B cell (primary cell): ENCODE measurements at regions not wholly inside any gene's neighbourhood (a gene's known extent, or its start where the extent isn't known, plus 50 kb on each side); places are given as distances from the start of the nearest gene placed in this dataset.

Experiments used
- ATAC-seq: fragments of 200-7000 bp; cut with Tn5 transposase; one replicate; pipeline ENCODE4 v1.10.0; 2021; ENCODE audit warnings: low read depth, mild to moderate bottlenecking, moderate number of reproducible peaks, moderate library complexity
- CTCF ChIA-PET: fragments of 350-600 bp; sonication (Branson Sonifier 250); formaldehyde crosslinking; loops from one replicate; lab custom pipeline; 2021; ENCODE audit warnings: antibody characterized with exemption, inconsistent platforms; lab: Charles Lee
- POLR2A ChIA-PET: fragments of 350-600 bp; sonication (Branson Sonifier 250); formaldehyde crosslinking; loops from one replicate; lab custom pipeline; 2021; ENCODE audit warnings: antibody characterized with exemption; lab: Charles Lee
- DNase-seq: peaks from one replicate; pipeline ENCODE4 v3.0.0; 2013
- H2AFZ ChIP-seq: 2 replicates; pipeline ENCODE4 v1.6.1; 2012; ENCODE audit warnings: mild to moderate bottlenecking, low read depth, low read length; ENCODE audit not compliant: insufficient read depth, poor library complexity, severe bottlenecking
- H3K27ac ChIP-seq, 2 donors: 1 replicate in 1 of 2; 2 replicates in 1 of 2; pipeline ENCODE4 v1.5.1; 2012 to 2013; ENCODE audit warnings: low read length in 2 of 2, mild to moderate bottlenecking in 2 of 2, moderate library complexity in 1 of 2
- H3K27me3 ChIP-seq, 4 experiments: fragments of 200-600 bp in 1 of 4; sonication (generic) in 1 of 4; replicated peaks in 1 of 4; 1 replicate in 2 of 4; 2 replicates in 2 of 4; pipeline versions ENCODE4 v1.6.1 to v1.7.0; 2013 to 2016; ENCODE audit warnings: low read length in 3 of 4, mild to moderate bottlenecking in 2 of 4, mixed read lengths in 1 of 4, moderate library complexity in 1 of 4; ENCODE audit not compliant: insufficient read depth in 4 of 4, control insufficient read depth in 3 of 4; ENCODE audit errors: control extremely low read depth in 1 of 4
- H3K36me3 ChIP-seq, 2 experiments: replicated peaks in 1 of 2; 1 replicate in 1 of 2; 2 replicates in 1 of 2; pipeline versions ENCODE4 v1.6.1 to v1.7.1; 2013; ENCODE audit warnings: low read length in 1 of 2; ENCODE audit not compliant: insufficient read depth in 2 of 2, control insufficient read depth in 1 of 2; ENCODE audit errors: control extremely low read depth in 1 of 2, extremely low read depth in 1 of 2
- H3K4me1 ChIP-seq, 2 donors: fragments of 200-600 bp in 1 of 2; sonication (generic) in 1 of 2; 1 replicate in 1 of 2; 2 replicates in 1 of 2; pipeline versions ENCODE4 v1.5.1 to v1.6.1; 2013 to 2017; ENCODE audit warnings: low read length in 2 of 2; ENCODE audit not compliant: control insufficient read depth in 2 of 2, insufficient read depth in 2 of 2
- H3K4me2 ChIP-seq: replicated peaks from 2 replicates; pipeline ENCODE3; 2012; ENCODE audit warnings: mild to moderate bottlenecking, low read depth, low read length; ENCODE audit not compliant: poor library complexity, severe bottlenecking
- H3K4me3 ChIP-seq, 5 experiments: fragments of 200-600 bp in 1 of 5; sonication (generic) in 1 of 5; 1 replicate in 3 of 5; 2 replicates in 2 of 5; pipeline versions ENCODE4 v1.5.1 to v1.7.0; 2011 to 2016; ENCODE audit warnings: low read length in 4 of 5, mild to moderate bottlenecking in 4 of 5, low read depth in 2 of 5, control low read depth in 1 of 5, moderate library complexity in 1 of 5; ENCODE audit not compliant: insufficient read depth in 1 of 5; ENCODE audit errors: control extremely low read depth in 1 of 5, extremely low read depth in 1 of 5
- H3K79me2 ChIP-seq: fragments of 200-600 bp; sonication (generic); one replicate; pipeline ENCODE4 v1.6.0; 2016; ENCODE audit warnings: low read length; ENCODE audit not compliant: control insufficient read depth, insufficient read depth
- H3K9ac ChIP-seq: fragments of 200-600 bp; sonication (generic); 2 replicates; pipeline ENCODE4 v1.6.1; 2017; ENCODE audit warnings: mild to moderate bottlenecking, low read length, moderate library complexity
- H3K9me3 ChIP-seq, 3 donors: one replicate each; pipeline versions ENCODE4 v1.6.1 to v1.7.1; 2013; ENCODE audit warnings: low read length in 2 of 3; ENCODE audit not compliant: control insufficient read depth in 2 of 3, insufficient read depth in 1 of 3; ENCODE audit errors: control extremely low read depth in 1 of 3
- H4K20me1 ChIP-seq: 2 replicates; pipeline ENCODE4 v1.6.0; 2012; ENCODE audit warnings: mild to moderate bottlenecking, low read length; ENCODE audit not compliant: insufficient read depth, control insufficient read depth, poor library complexity, severe bottlenecking
- H3K27ac Mint-ChIP-seq: one replicate; pipeline ENCODE4 v1.8.0; 2021; ENCODE audit warnings: mixed read lengths
- H3K27me3 Mint-ChIP-seq: one replicate; pipeline ENCODE4 v1.8.0; 2021; ENCODE audit warnings: mixed read lengths
- H3K4me1 Mint-ChIP-seq: one replicate; pipeline ENCODE4 v1.8.0; 2021; ENCODE audit warnings: mixed read lengths
- H3K4me3 Mint-ChIP-seq: one replicate; pipeline ENCODE4 v1.8.0; 2021; ENCODE audit warnings: mixed read lengths
- H3K9me3 Mint-ChIP-seq: one replicate; pipeline ENCODE4 v1.8.0; 2022; ENCODE audit warnings: mixed read lengths; ENCODE audit not compliant: insufficient read depth
- CTCF ChIP-seq: fragments of 200-600 bp; IDR thresholded peaks from one replicate; pipeline ENCODE4 v1.8.0; 2022; ENCODE audit warnings: antibody characterized with exemption, mild to moderate bottlenecking
- EZH2 ChIP-seq: IDR thresholded peaks from 2 replicates; pipeline ENCODE4 v1.6.1; 2012; ENCODE audit warnings: borderline replicate concordance, low read depth, mild to moderate bottlenecking, moderate library complexity, low read length; ENCODE audit not compliant: insufficient read depth, poor library complexity, severe bottlenecking
- WGBS: methylation state at CpG from one replicate; pipeline ENCODE4 v1.1.5; 2013; ENCODE audit warnings: missing lambda C conversion rate; ENCODE audit not compliant: insufficient coverage; 5-methylcytosine and 5-hydroxymethylcytosine counted together
- intact Hi-C: fragments of 100-400 bp; cut with micrococcal nuclease; formaldehyde crosslinking; loops from one replicate; pipeline ENCODE4 v1.10.0; 2022

- Histone ChIP-seq H3K4me3 (no peak overlapping the region), H3K4me2 (no peak overlapping the region), H3K79me2 (no peaks in the 10 kb centered on the region), H3K27me3 (no peaks in the 10 kb centered on the region), H3K36me3 (no peaks in the 10 kb centered on the region), H3K9me3 (no peaks in the 10 kb centered on the region), H2AFZ (no peak overlapping the region), H3K27ac (no peak overlapping the region), H3K9ac (no peak overlapping the region), H4K20me1 (no peaks in the 10 kb centered on the region), H3K4me1 (no peaks in the 10 kb centered on the region)
- intact Hi-C loops = no loop called here
- Mint-ChIP-seq H3K4me1 (no peaks in the 10 kb centered on the region), H3K27me3 (no peaks in the 10 kb centered on the region), H3K4me3 (no peak overlapping the region), H3K9me3 (peaks cover 2% of the 10 kb centered on the region), H3K27ac (no peak overlapping the region)
- 80% methylated on average over 1 of the region's 2 CpGs for WGBS
- CTCF ChIA-PET = no interaction called here
- TF ChIP-seq CTCF (no peak), EZH2 (no peak)
- POLR2A ChIA-PET = no interaction called here
- no peak for ATAC-seq
- DNase-seq = no peak
Observed at GRCh38 chrX:87236830-87237440, 280.7 kb upstream of the KLHL4 start.

- TF ChIP-seq EZH2 (no peak), CTCF (no peak)
- intact Hi-C loops = no loop called here
- H3K4me3 ChIP-seq = no peak overlapping the region
- no peak for ATAC-seq
- no peak for DNase-seq
- H3K36me3 ChIP-seq = no peaks in the 10 kb centered on the region
- no peak overlapping the region for H3K4me3 Mint-ChIP-seq
- no peaks in the 10 kb centered on the region for H3K4me1 Mint-ChIP-seq
- H3K4me2 ChIP-seq = no peak overlapping the region
- H3K27ac ChIP-seq = no peak overlapping the region
- ChIA-PET POLR2A (no interaction called here), CTCF (no interaction called here)
- no peak overlapping the region for H2AFZ ChIP-seq
- H3K79me2 ChIP-seq = no peaks in the 10 kb centered on the region
- WGBS = no CpG with 5 or more reads among the region's 5 CpGs
- H3K27me3 Mint-ChIP-seq = no peaks in the 10 kb centered on the region
- H3K4me1 ChIP-seq = no peaks in the 10 kb centered on the region
- no peak overlapping the region for H3K9ac ChIP-seq
- no peak overlapping the region for H3K27ac Mint-ChIP-seq
- H3K9me3 ChIP-seq = no peaks in the 10 kb centered on the region
- no peaks in the 10 kb centered on the region for H3K27me3 ChIP-seq
- no peaks in the 10 kb centered on the region for H3K9me3 Mint-ChIP-seq
- H4K20me1 ChIP-seq = no peaks in the 10 kb centered on the region
Observed at GRCh38 chrX:87265518-87265917, 252.1 kb upstream of the KLHL4 start.
